ENCODE measurements at regions not wholly inside any gene's neighbourhood (a gene's known extent, or its start where the extent isn't known, plus 50 kb on each side); places are given as distances from the start of the nearest gene placed in this dataset.
"Not testable (repeated sequence)": the region's sequence is repeated elsewhere in the genome, so short reads cannot be mapped to it uniquely, and the experiment has no call there.

DNA sequence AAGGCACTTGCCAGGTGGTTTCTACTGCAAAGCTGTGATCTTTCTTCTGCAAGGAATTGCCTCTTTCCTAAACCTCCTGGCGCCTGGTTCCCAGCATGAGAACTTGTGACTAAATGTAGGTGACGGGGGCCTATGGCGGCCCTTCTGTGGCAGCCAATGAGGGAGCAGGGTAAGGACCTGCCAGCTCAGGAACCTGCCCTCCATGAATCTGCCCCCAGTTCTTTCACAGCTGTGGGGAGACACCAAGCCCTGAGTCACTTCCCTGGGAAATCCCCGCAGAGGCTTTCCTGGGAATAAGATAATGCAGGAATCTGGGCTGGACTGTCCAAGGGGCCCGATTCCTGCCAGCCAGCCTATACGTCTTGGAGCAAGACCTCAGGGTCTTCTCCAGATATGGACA lies 56.7 kb upstream of the CTNNA1 start:
- DNase-seq (ENCODE audit: low read depth): peak; percentile 95
- no peak for TF ChIP-seq CTCF (IDR thresholded peaks at IDR 0.05; ENCODE audit: insufficient read depth, low read depth, low read length, missing control alignments)
- no peak overlapping the region for H3K4me3 ChIP-seq (ENCODE audit: low read length)

DNA sequence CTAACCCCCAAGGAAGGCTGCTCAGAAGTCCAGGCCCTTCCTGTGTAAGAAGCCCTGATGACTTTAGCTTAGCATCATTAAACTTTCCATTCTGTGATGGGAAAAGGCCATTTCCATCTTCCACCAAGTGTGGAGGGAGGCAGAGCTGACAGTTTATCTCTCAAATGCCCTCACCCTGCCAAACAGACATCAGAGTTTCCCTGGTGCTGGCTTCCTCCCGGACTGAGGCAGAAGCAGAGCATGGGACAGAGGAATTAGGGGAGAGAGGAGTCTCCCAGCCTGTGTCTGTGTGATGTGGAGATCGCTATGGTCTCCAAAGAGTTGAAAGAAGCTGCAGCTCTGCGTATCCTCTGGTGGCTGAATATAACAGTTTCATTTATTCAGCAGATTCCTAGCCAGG lies 57.4 kb upstream of the CTNNA1 start:
- no peak for TF ChIP-seq CTCF (IDR thresholded peaks at IDR 0.05; ENCODE audit: insufficient read depth, low read depth, low read length, missing control alignments)
- no peak overlapping the region for H3K4me3 ChIP-seq (ENCODE audit: low read length)
- DNase-seq (ENCODE audit: low read depth): no peak

- H3K4me3 ChIP-seq (ENCODE audit: low read length): no peak overlapping the region
- peak; percentile 68 for DNase-seq (ENCODE audit: low read depth)
- no peak for TF ChIP-seq CTCF (IDR thresholded peaks at IDR 0.05; ENCODE audit: insufficient read depth, low read depth, low read length, missing control alignments)
Measured at GRCh38 chr5:138694146-138694545, 59.1 kb upstream of the CTNNA1 start.

- TF ChIP-seq CTCF (IDR thresholded peaks at IDR 0.05; ENCODE audit: insufficient read depth, low read depth, low read length, missing control alignments): no peak
- DNase-seq (ENCODE audit: low read depth): peak; percentile 34
- H3K4me3 ChIP-seq (ENCODE audit: low read length): no peak overlapping the region
Measured at GRCh38 chr5:138692370-138692769, 60.9 kb upstream of the CTNNA1 start.

- H3K4me3 ChIP-seq (ENCODE audit: low read length): no peak overlapping the region
- peak; percentile 69 for DNase-seq (ENCODE audit: low read depth)
- no peak for TF ChIP-seq CTCF (IDR thresholded peaks at IDR 0.05; ENCODE audit: insufficient read depth, low read depth, low read length, missing control alignments)
Measured at GRCh38 chr5:138686668-138687067, 66.6 kb upstream of the CTNNA1 start.

- no peak overlapping the region for H3K4me3 ChIP-seq (ENCODE audit: low read length)
- TF ChIP-seq CTCF (IDR thresholded peaks at IDR 0.05; ENCODE audit: insufficient read depth, low read depth, low read length, missing control alignments): no peak
- DNase-seq (ENCODE audit: low read depth): peak; percentile 58
Measured at GRCh38 chr5:138685193-138685745, 68.0 kb upstream of the CTNNA1 start.

GRCh38 chr5:138682462-138682861 lies 70.8 kb upstream of the CTNNA1 start:
- DNase-seq (ENCODE audit: low read depth); H3K4me3 ChIP-seq (ENCODE audit: low read length): not testable (repeated sequence)

- not testable (repeated sequence) for H3K4me3 ChIP-seq (ENCODE audit: low read length); DNase-seq (ENCODE audit: low read depth)
Measured at GRCh38 chr5:138678826-138679225, 74.4 kb upstream of the CTNNA1 start.
